C4-2B (cell line): ENCODE measurements at regions not wholly inside any gene's neighbourhood (a gene's known extent, or its start where the extent isn't known, plus 50 kb on each side); places are given as distances from the start of the nearest gene placed in this dataset.

Experiments
- CTCF ChIP-seq: fragments of 450-650 bp; conservative IDR thresholded peaks from 2 replicates; pipeline ENCODE4 v1.5.1; 2017; ENCODE audit warnings: mild to moderate bottlenecking
- ZFX ChIP-seq: fragments of 450-650 bp; IDR thresholded peaks from 2 replicates; pipeline ENCODE4 v1.6.1; 2017

- TF ChIP-seq CTCF (no peak), ZFX (no peak)
These were observed 469.3 kb downstream of the TBC1D22A start for GRCh38 chr22:47231759-47232158.
